HEK293T (cell line): ENCODE measurements at regions not wholly inside any gene's neighbourhood (a gene's known extent, or its start where the extent isn't known, plus 50 kb on each side); places are given as distances from the start of the nearest gene placed in this dataset.

Experiments used
- ELF4 ChIP-seq: fragments of 450-650 bp; IDR thresholded peaks from 2 replicates; pipeline ENCODE4 v1.6.1; 2017; ENCODE audit warnings: antibody characterized with exemption
- FOXA1 ChIP-seq: fragments of 450-650 bp; IDR thresholded peaks from 2 replicates; pipeline ENCODE4 v1.6.1; 2016; ENCODE audit warnings: mild to moderate bottlenecking
- FOXM1 ChIP-seq: fragments of 450-650 bp; IDR thresholded peaks from 2 replicates; pipeline ENCODE4 v1.6.1; 2017; ENCODE audit warnings: mild to moderate bottlenecking, borderline replicate concordance
- PKNOX1 ChIP-seq: fragments of 450-650 bp; IDR thresholded peaks from 2 replicates; pipeline ENCODE4 v1.6.1; 2016
- SP1 ChIP-seq: fragments of 450-650 bp; IDR thresholded peaks from 2 replicates; pipeline ENCODE4 v1.6.1; 2017
- SUZ12 ChIP-seq: fragments of 450-650 bp; IDR thresholded peaks from 2 replicates; pipeline ENCODE4 v1.6.1; 2016; ENCODE audit warnings: mild to moderate bottlenecking
- TARDBP ChIP-seq: fragments of 450-650 bp; IDR thresholded peaks from 2 replicates; pipeline ENCODE4 v1.6.1; 2016

DNA sequence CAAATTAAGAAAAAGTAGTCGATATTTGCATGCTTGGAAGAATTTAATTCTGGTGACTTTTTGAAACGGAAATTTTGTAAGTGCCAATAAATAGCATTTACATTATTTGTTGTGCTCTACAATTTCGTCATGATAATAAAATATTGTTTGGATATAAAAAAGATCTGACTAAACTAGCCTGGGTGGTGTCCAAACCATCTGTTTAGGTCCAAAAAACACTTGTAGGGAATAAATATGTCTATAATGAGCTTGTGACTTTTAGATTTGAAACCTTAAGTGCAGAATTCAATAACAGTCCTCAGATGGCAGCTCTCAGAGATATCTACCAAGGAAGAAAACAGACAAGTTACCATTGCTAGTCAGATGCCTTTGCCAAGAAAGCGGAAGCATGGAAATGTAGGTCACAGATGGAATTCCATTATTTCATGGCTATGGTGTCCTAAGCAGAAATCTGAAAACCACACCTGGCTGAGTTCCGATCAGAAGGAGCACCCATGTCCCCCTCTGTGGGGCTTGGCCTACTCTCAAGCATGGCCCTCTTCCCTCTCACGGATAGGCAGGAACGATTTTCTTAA, 731.1 kb downstream of the RNF144A start:
- TF ChIP-seq FOXA1 (no peak), SUZ12 (no peak), PKNOX1 (no peak), ELF4 (no peak), SP1 (no peak), TARDBP (no peak), FOXM1 (no peak)
